Sigmoid colon (tissue), 4 donors: ENCODE measurements at regions not wholly inside any gene's neighbourhood (a gene's known extent, or its start where the extent isn't known, plus 50 kb on each side); places are given as distances from the start of the nearest gene placed in this dataset.

Source experiments
- CTCF ChIP-seq, 4 experiments: fragments of 450-650 bp in 3 of 4; fragments of 200-600 bp in 1 of 4; IDR thresholded peaks; one replicate each; pipeline ENCODE4 v1.5.1; 2016 to 2019; ENCODE audit warnings: antibody characterized with exemption in 4 of 4, mild to moderate bottlenecking in 3 of 4, moderate library complexity in 2 of 4
- POLR2AphosphoS5 ChIP-seq, 4 donors: sonication (generic); formaldehyde crosslinking; IDR thresholded peaks; one replicate each; pipeline ENCODE4 v1.6.1; 2017; ENCODE audit warnings: antibody characterized with exemption in 4 of 4

GRCh38 chr3:197447057-197447456 is 108.7 kb downstream of the BDH1 start:
- no peak for TF ChIP-seq CTCF (IDR thresholded peaks at IDR 0.05)
- TF ChIP-seq POLR2AphosphoS5 (IDR thresholded peaks at IDR 0.05) = no peak
